NCI-H1417 treated with DMSO at 0.1 percent for 48 hours (cell line): ENCODE measurements at regions not wholly inside any gene's neighbourhood (a gene's known extent, or its start where the extent isn't known, plus 50 kb on each side); places are given as distances from the start of the nearest gene placed in this dataset.

Experiments used
- DNase-seq: peaks from one replicate; lab custom pipeline; 2025; lab: John Stamatoyannopoulos, UW

GRCh38 chr1:50358962-50359361 is 64.3 kb downstream of the DMRTA2 start:
- DNase-seq: no peak

GRCh38 chr1:50357186-50357585 is 66.1 kb downstream of the DMRTA2 start:
- DNase-seq: no peak

GRCh38 chr1:50354813-50355212 is 68.4 kb downstream of the DMRTA2 start:
- DNase-seq: no peak

- no peak for DNase-seq
These were observed 70.8 kb downstream of the DMRTA2 start for GRCh38 chr1:50352428-50352827.

GRCh38 chr1:50350868-50351267 is 72.4 kb downstream of the DMRTA2 start:
- no peak for DNase-seq

GRCh38 chr1:50350421-50350820 is 72.8 kb downstream of the DMRTA2 start:
- DNase-seq: no peak

GRCh38 chr1:50349242-50349565 is 74.0 kb downstream of the DMRTA2 start:
- no peak for DNase-seq

- no peak for DNase-seq
These were observed 74.6 kb downstream of the DMRTA2 start for GRCh38 chr1:50348449-50349241.

GRCh38 chr1:50347933-50348332 is 75.3 kb downstream of the DMRTA2 start:
- DNase-seq: no peak

GRCh38 chr1:50346621-50347020 is 76.6 kb downstream of the DMRTA2 start:
- no peak for DNase-seq

GRCh38 chr1:50343323-50343722 is 79.9 kb downstream of the DMRTA2 start:
- DNase-seq: no peak

- DNase-seq: no peak
These were observed 80.7 kb downstream of the DMRTA2 start for GRCh38 chr1:50342525-50342924.

- DNase-seq: no peak
These were observed 88.2 kb downstream of the DMRTA2 start for GRCh38 chr1:50335036-50335435.

GRCh38 chr1:50333595-50333974 is 89.7 kb downstream of the DMRTA2 start:
- DNase-seq: no peak

- no peak for DNase-seq
These were observed 90.2 kb downstream of the DMRTA2 start for GRCh38 chr1:50332941-50333594.

GRCh38 chr1:50329332-50329932 is 93.8 kb downstream of the DMRTA2 start:
- DNase-seq: no peak

GRCh38 chr1:50328552-50328951 is 94.7 kb downstream of the DMRTA2 start:
- no peak for DNase-seq

- no peak for DNase-seq
These were observed 97.2 kb downstream of the DMRTA2 start for GRCh38 chr1:50326026-50326425.

- DNase-seq: no peak
These were observed 100.7 kb downstream of the DMRTA2 start for GRCh38 chr1:50322579-50322978.

GRCh38 chr1:50318428-50318827 is 104.8 kb downstream of the DMRTA2 start:
- no peak for DNase-seq

- DNase-seq: no peak
These were observed 114.4 kb downstream of the DMRTA2 start for GRCh38 chr1:50308878-50309277.

- DNase-seq: no peak
These were observed 117.4 kb downstream of the DMRTA2 start for GRCh38 chr1:50305808-50306207.

- DNase-seq: no peak
These were observed 122.9 kb downstream of the DMRTA2 start for GRCh38 chr1:50300297-50300696.
